HEK293T (cell line): ENCODE measurements at regions not wholly inside any gene's neighbourhood (a gene's known extent, or its start where the extent isn't known, plus 50 kb on each side); places are given as distances from the start of the nearest gene placed in this dataset.

Source experiments
- BHLHE40 ChIP-seq: fragments of 450-650 bp; IDR thresholded peaks from 2 replicates; pipeline ENCODE4 v1.6.1; 2016; ENCODE audit warnings: mild to moderate bottlenecking, moderate library complexity, borderline replicate concordance
- FOXK2 ChIP-seq: fragments of 450-650 bp; IDR thresholded peaks from 2 replicates; pipeline ENCODE4 v1.6.1; 2016; ENCODE audit warnings: mild to moderate bottlenecking
- LEF1 ChIP-seq: fragments of 450-650 bp; IDR thresholded peaks from 2 replicates; pipeline ENCODE4 v1.6.1; 2017; ENCODE audit warnings: mild to moderate bottlenecking, borderline replicate concordance
- PKNOX1 ChIP-seq: fragments of 450-650 bp; IDR thresholded peaks from 2 replicates; pipeline ENCODE4 v1.6.1; 2016
- SUZ12 ChIP-seq: fragments of 450-650 bp; IDR thresholded peaks from 2 replicates; pipeline ENCODE4 v1.6.1; 2016; ENCODE audit warnings: mild to moderate bottlenecking
- ZNF384 ChIP-seq: fragments of 450-650 bp; IDR thresholded peaks from 2 replicates; pipeline ENCODE4 v1.6.1; 2016

GRCh38 chr1:239538239-239538988 lies 152.0 kb downstream of the CHRM3 start:
- TF ChIP-seq ZNF384 = no peak
- TF ChIP-seq SUZ12 = no peak
- TF ChIP-seq PKNOX1 = no peak
- TF ChIP-seq LEF1 = no peak
- no peak for TF ChIP-seq BHLHE40
- no peak for TF ChIP-seq FOXK2
